NCI-H226 (cell line): ENCODE measurements at regions not wholly inside any gene's neighbourhood (a gene's known extent, or its start where the extent isn't known, plus 50 kb on each side); places are given as distances from the start of the nearest gene placed in this dataset.
"Not testable (repeated sequence)": the region's sequence is repeated elsewhere in the genome, so short reads cannot be mapped to it uniquely, and the experiment has no call there.

Source experiments
- DNase-seq: peaks from one replicate; pipeline ENCODE4 v3.0.0-alpha.2; 2015

DNA sequence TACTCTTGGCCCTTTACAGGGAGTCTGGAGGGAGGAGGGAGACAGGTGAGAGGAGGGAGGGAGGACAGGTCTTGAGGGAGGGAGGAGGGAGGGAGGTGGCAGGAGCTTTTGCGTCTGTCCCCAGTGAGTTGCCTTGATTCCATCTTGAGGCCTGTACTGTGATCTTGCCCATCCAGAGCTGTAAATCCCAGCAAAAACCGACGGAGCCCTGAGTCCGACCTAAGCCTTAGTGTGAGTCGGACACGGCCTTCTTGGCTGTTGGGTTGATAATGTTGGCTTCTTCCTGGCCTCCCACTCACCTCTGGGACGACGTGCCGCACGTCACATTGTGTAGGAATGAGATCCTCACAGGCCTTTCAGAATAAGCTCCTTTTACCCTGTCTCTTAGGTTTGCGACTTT lies 72.5 kb downstream of the RGS12 start:
- DNase-seq = no peak

- DNase-seq = no peak
These were observed 73.3 kb downstream of the RGS12 start for GRCh38 chr4:3365871-3366842.

- no peak for DNase-seq
These were observed 74.3 kb downstream of the RGS12 start for GRCh38 chr4:3366893-3367775.

- no peak for DNase-seq
These were observed 73.9 kb upstream of the HGFAC start for GRCh38 chr4:3367866-3368265.

GRCh38 chr4:3368334-3368733 lies 73.4 kb upstream of the HGFAC start:
- DNase-seq = no peak

- DNase-seq = no peak
These were observed 72.7 kb upstream of the HGFAC start for GRCh38 chr4:3368841-3369760.

GRCh38 chr4:3369781-3370674 lies 71.7 kb upstream of the HGFAC start:
- DNase-seq = no peak

DNA sequence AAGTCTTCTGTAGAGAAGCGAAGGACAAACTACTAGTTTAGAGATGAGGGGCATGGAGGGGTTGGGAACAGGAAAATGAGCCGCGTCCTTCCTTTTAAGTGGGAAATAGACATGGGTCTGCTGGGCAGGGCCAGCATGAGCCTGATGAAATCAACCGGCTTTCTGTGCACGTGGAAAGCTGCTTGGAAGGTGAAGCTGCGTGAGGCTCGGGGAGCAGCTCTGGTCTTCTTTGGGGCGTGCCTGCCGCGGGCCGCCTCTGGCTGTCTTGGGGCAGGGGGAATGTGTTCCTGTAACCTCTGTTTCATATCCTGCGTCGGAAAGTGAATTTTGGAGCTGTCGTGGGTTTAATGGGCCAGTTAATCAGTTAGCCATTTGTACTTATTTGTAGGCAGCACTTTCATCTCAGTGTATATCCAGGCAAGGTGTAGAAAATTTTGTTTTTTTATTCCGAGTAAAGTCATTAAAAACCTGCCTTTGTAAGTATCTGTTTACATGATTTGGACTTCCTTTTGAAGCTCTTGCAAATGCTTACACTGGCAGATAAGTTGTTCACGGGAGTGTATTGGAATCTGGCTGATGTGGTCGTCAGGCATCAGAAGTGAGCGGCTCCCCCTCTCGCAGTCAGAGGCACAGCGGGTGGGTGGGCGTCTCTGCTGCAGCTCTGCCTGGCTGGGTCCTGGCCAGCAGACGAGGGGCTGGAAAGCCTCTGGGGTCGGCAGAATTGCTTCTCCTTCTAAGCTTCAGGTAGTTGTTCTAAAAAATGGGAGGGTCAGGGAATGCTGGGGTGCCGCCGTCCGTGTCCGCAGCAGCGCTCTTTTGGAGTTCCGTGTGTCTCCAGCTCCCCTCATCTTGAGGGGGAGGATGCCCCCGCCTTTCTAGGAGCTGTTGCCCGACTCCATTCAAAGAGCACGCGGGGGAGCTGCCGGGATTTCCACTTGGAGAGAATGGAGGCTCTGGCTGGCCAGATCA lies 70.5 kb upstream of the HGFAC start:
- DNase-seq = peak; percentile 4

DNA sequence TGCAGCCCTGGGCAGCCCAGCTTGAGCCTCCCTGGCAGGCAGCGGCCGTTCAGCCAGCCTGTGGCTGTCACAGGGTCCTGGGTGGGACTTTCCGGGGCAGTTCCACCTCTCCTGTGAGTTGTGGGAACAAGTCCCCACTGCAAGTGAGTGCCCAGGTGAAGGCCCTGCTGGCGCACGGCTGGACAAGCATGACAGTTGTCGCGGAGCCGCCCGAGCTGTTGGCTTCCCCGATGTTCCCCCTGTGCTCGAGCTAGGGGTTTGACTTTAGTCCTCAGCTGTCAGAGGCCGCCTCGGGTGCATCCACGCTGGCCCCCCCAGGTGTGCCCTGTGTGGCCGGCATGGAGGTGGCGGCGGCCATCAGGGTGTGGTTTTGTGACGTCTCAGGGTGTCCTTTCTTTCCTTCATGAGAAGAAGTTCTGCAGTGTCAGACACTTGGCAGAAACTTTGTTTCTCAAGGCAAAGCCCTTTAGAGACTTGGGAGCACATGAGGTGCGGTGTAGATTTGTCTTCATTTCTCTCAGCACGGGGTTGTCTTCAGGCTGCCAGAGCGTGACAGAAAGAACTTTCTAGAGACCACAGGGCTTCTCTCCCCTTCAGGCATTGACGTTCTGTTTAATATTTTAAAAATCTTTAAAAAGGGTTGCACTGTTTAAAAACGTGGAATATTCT lies 69.4 kb upstream of the HGFAC start:
- DNase-seq = no peak

- no peak for DNase-seq
These were observed 68.8 kb upstream of the HGFAC start for GRCh38 chr4:3372933-3373465.

DNA sequence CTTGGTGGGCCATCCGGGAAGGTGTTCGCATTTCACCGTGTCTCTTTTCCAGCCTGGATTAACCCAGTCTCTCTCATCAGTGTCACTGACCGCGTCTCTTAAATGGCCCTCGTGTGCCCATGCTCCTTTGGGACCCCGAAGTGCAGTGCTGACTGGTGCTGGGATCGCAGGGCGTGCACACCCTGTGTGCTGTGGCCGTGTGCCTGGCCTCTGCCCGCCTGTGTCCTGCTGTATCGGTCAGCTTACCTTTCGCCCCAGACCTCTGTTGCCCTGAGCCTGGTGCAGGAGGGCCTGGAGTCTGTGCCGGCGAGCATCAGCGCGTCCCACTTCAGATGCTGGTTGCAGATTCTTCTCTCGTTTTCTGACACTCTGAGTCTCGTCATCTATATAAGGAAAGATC lies 68.3 kb upstream of the HGFAC start:
- DNase-seq = no peak

DNA sequence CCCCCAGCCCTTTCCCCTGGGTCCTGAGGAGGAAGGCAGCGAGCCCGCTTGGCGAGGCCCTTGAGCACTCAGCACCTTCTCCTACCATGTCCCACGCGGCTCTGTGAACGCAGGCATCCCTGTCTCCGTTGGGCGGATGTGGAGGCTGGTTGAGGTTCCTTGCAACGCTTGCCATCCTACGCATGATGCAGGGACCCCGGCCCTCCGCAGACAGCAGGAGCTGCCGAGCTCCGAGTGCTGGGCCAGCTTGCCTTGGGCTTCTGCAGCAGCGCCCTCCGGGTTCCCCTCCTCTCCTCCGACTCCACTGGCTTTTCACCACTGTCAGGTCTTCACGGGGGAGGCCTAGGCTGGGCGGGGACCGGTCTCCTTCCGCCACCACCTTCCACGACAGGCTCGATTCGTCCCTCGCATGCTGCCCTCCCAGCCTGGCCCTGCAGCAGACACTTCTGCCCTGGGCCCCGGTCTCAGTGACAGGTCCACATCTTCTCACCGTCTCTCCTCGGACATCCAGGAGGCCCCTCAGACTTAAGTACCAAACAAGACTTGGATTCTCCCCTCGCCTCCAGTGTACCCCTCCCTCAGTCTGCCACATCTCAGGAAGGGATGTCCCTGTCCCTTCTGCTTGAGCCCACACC lies 67.6 kb upstream of the HGFAC start:
- DNase-seq = no peak

DNA sequence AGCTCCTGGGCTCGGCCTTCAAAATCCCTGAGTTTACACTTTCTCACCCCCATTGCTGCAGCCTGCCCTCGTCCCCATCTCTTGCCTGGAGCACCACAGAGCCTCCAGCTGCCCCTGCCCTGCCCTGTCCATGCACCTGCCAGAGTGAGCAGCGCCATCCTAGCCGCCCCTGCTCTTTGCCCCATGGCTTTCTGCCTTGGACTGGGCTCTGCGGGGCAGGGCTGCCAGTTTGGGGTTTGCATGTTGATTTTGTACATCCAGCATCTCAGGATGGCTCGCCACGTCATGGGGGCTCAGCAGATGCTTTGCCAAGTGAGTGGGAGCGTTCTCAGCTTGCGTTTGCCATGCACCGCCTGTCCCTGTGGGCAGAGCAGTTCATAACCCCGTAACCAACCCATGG lies 67.1 kb upstream of the HGFAC start:
- DNase-seq = no peak

DNA sequence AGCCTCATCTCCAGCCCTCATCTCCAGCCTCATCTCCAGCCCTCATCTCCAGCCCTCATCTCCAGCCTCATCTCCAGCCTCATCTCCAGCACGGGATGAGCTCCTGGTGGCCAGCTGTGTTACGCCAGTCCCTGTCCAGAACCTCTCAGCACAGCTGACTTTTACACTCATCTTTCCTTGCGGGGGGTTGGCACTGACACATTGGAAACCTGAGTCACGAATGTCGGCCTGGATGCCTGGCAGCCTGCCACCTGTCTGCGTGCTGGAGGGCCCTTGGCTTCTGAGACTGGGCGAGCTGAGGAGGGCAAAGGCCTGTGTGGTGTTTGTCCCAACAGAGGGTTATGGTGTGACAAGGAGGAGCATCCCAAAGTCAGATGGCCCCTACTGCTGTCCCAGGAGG lies 66.1 kb upstream of the HGFAC start:
- no peak for DNase-seq

GRCh38 chr4:3376266-3376665 lies 65.5 kb upstream of the HGFAC start:
- no peak for DNase-seq

GRCh38 chr4:3377557-3377956 lies 64.2 kb upstream of the HGFAC start:
- no peak for DNase-seq

DNA sequence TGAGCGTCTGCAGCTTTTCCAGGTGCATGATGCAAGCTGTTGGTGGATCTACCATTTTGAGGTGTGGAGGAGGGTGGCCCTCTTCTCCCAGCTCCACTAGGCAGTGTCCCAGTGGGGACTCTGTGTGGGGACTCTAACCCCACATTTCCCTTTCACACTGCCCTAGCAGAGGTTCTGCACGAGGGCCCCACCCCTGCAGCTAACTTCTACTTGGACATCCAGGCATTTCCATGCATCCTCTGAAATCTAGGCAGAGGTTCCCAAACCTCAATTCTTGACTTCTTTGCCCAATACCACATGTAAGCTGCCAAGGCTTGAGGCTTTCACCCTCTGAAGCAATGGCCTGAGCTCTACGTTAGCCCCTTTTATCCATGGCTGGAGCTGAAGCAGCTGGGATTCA lies 61.4 kb upstream of the HGFAC start:
- DNase-seq = not testable (repeated sequence)

- not testable (repeated sequence) for DNase-seq
These were observed 60.6 kb upstream of the HGFAC start for GRCh38 chr4:3381208-3381607.

DNA sequence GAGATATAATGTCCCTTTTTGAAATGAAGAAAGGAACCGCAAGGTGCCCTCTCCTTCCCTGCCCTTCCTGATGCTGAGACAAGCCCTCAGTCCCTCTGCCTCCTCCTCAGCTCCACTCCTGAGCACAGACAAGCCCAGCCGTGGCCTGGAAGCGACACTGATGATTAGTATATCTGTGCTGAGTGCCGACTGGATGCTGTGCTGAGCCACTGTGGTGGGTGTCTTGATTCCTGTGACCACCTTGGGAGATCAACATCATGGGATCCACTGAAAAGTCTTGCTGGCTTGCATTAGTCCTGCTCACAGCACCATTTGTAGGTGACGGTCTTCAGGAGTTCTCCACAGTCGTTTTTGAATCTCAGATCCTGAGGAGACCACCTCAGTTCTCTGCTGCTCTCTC lies 59.5 kb upstream of the HGFAC start:
- no peak for DNase-seq
